ENCODE measurements at regions not wholly inside any gene's neighbourhood (a gene's known extent, or its start where the extent isn't known, plus 50 kb on each side); places are given as distances from the start of the nearest gene placed in this dataset.

DNA sequence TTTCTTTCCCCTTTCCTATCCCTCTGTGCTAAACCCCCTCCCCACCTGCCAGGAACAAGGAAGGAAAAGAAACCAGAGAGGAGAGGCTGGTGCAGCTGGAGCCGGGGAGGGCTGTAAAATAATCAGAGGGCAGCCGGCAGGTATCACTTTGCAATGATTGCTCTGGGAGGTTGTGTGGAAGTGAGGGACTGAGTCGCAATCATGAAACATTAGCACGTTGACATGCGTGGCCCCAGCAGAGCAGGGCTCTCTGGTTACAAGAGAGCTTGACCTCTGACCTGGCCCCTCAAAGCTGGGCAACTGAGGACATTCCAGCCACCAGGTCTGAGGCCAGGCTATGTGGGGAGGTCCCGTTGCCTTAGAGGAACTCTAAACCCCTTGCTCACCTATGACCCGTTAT lies 170.8 kb upstream of the BDNF start:
- Histone ChIP-seq H3K4me1 (ENCODE audit: control insufficient read depth in 4 of 4, insufficient read depth in 4 of 4, low read length in 3 of 4) (no peaks in the 10 kb centered on the region), H3K27me3 (ENCODE audit: control insufficient read depth in 4 of 4, insufficient read depth in 4 of 4, low read length in 3 of 4) (no peaks in the 10 kb centered on the region), H3K9ac (ENCODE audit: low read depth in 1 of 2, low read length in 2 of 2) (no peak overlapping the region), H3K36me3 (ENCODE audit: control insufficient read depth in 4 of 4, insufficient read depth in 3 of 4, low read depth in 1 of 4, low read length in 3 of 4) (no peaks in the 10 kb centered on the region), H3K27ac (ENCODE audit: low read depth in 1 of 2, low read length in 2 of 2) (no peak overlapping the region), H3K9me3 (ENCODE audit: control insufficient read depth in 4 of 4, low read length in 3 of 4) (no peaks in the 10 kb centered on the region), H3K4me3 (ENCODE audit: low read depth in 1 of 3, low read length in 3 of 3) (no peak overlapping the region)
- WGBS = 40% methylated on average over 7 of the region's 7 CpGs
- DNase-seq (ENCODE audit: low spot score) = no peak
- TF ChIP-seq JUND (IDR thresholded peaks at IDR 0.05) (no peak), FOXA2 (IDR thresholded peaks at IDR 0.05) (no peak), GABPA (IDR thresholded peaks at IDR 0.05 in 1 of 2, conservative IDR thresholded peaks at IDR 0.05 in 1 of 2) (no peak), HNF4G (IDR thresholded peaks at IDR 0.05) (no peak), HNF4A (conservative IDR thresholded peaks at IDR 0.05) (no peak), FOXA1 (IDR thresholded peaks at IDR 0.05) (no peak), EGR1 (IDR thresholded peaks at IDR 0.05; ENCODE audit: low read depth in 2 of 2) (no peak), YY1 (IDR thresholded peaks at IDR 0.05) (no peak), RAD21 (IDR thresholded peaks at IDR 0.05) (no peak), TAF1 (conservative IDR thresholded peaks at IDR 0.05) (no peak)
- TF ChIP-seq, protein P1, sequence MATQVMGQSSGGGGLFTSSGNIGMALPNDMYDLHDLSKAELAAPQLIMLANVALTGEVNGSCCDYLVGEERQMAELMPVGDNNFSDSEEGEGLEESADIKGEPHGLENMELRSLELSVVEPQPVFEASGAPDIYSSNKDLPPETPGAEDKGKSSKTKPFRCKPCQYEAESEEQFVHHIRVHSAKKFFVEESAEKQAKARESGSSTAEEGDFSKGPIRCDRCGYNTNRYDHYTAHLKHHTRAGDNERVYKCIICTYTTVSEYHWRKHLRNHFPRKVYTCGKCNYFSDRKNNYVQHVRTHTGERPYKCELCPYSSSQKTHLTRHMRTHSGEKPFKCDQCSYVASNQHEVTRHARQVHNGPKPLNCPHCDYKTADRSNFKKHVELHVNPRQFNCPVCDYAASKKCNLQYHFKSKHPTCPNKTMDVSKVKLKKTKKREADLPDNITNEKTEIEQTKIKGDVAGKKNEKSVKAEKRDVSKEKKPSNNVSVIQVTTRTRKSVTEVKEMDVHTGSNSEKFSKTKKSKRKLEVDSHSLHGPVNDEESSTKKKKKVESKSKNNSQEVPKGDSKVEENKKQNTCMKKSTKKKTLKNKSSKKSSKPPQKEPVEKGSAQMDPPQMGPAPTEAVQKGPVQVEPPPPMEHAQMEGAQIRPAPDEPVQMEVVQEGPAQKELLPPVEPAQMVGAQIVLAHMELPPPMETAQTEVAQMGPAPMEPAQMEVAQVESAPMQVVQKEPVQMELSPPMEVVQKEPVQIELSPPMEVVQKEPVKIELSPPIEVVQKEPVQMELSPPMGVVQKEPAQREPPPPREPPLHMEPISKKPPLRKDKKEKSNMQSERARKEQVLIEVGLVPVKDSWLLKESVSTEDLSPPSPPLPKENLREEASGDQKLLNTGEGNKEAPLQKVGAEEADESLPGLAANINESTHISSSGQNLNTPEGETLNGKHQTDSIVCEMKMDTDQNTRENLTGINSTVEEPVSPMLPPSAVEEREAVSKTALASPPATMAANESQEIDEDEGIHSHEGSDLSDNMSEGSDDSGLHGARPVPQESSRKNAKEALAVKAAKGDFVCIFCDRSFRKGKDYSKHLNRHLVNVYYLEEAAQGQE (IDR thresholded peaks at IDR 0.05) = no peak
- TF ChIP-seq, protein P2, sequence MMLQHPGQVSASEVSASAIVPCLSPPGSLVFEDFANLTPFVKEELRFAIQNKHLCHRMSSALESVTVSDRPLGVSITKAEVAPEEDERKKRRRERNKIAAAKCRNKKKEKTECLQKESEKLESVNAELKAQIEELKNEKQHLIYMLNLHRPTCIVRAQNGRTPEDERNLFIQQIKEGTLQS (IDR thresholded peaks at IDR 0.05) = no peak
- TF ChIP-seq, protein P3, sequence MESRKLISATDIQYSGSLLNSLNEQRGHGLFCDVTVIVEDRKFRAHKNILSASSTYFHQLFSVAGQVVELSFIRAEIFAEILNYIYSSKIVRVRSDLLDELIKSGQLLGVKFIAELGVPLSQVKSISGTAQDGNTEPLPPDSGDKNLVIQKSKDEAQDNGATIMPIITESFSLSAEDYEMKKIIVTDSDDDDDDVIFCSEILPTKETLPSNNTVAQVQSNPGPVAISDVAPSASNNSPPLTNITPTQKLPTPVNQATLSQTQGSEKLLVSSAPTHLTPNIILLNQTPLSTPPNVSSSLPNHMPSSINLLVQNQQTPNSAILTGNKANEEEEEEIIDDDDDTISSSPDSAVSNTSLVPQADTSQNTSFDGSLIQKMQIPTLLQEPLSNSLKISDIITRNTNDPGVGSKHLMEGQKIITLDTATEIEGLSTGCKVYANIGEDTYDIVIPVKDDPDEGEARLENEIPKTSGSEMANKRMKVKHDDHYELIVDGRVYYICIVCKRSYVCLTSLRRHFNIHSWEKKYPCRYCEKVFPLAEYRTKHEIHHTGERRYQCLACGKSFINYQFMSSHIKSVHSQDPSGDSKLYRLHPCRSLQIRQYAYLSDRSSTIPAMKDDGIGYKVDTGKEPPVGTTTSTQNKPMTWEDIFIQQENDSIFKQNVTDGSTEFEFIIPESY (IDR thresholded peaks at IDR 0.05) = no peak
- TF ChIP-seq, protein P4, sequence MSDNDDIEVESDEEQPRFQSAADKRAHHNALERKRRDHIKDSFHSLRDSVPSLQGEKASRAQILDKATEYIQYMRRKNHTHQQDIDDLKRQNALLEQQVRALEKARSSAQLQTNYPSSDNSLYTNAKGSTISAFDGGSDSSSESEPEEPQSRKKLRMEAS (IDR thresholded peaks at IDR 0.05) = no peak

DNA sequence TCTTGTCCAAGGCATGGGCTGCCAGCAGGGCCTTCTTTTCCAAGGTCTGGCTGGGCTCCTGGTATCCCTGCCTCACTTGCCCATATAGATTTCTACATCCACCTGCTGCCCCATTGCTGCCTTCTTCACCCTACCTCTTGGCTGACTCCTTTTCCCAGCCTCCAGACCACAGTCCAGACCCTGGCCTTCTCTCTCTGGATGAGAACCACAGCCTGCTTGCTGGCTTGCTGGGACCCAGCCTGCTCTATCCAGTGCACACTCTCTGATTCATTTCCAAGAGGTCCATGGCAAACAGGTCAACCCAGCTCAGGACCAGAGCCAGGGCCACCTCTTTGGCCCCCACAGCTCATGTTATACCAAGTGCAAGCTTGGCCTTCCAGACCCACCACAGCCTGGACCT lies 169.4 kb upstream of the BDNF start:
- H3K27ac ChIP-seq (ENCODE audit: low read depth in 1 of 2, low read length in 2 of 2) = no peak overlapping the region
- no peaks in the 10 kb centered on the region for H3K4me1 ChIP-seq (ENCODE audit: control insufficient read depth in 4 of 4, insufficient read depth in 4 of 4, low read length in 3 of 4)
- H3K4me3 ChIP-seq (ENCODE audit: low read depth in 1 of 3, low read length in 3 of 3) = no peak overlapping the region
- H3K9ac ChIP-seq (ENCODE audit: low read depth in 1 of 2, low read length in 2 of 2) = no peak overlapping the region
- DNase-seq (ENCODE audit: low spot score) = no peak
- H3K36me3 ChIP-seq (ENCODE audit: control insufficient read depth in 4 of 4, insufficient read depth in 3 of 4, low read depth in 1 of 4, low read length in 3 of 4) = no peaks in the 10 kb centered on the region
- TF ChIP-seq EGR1 (IDR thresholded peaks at IDR 0.05; ENCODE audit: low read depth in 2 of 2) (no peak), HNF4A (conservative IDR thresholded peaks at IDR 0.05) (no peak), GABPA (IDR thresholded peaks at IDR 0.05 in 1 of 2, conservative IDR thresholded peaks at IDR 0.05 in 1 of 2) (no peak), HNF4G (IDR thresholded peaks at IDR 0.05) (no peak), RXRA (IDR thresholded peaks at IDR 0.05) (no peak), SP1 (IDR thresholded peaks at IDR 0.05) (no peak), FOXA1 (IDR thresholded peaks at IDR 0.05) (no peak), YY1 (IDR thresholded peaks at IDR 0.05) (no peak)
- TF ChIP-seq, protein P4 (IDR thresholded peaks at IDR 0.05) = no peak
- no peaks in the 10 kb centered on the region for H3K9me3 ChIP-seq (ENCODE audit: control insufficient read depth in 4 of 4, low read length in 3 of 4)
- H3K27me3 ChIP-seq (ENCODE audit: control insufficient read depth in 4 of 4, insufficient read depth in 4 of 4, low read length in 3 of 4) = no peaks in the 10 kb centered on the region

All from liver (tissue), 7 donors.